HepG2 (cell line): ENCODE measurements at regions not wholly inside any gene's neighbourhood (a gene's known extent, or its start where the extent isn't known, plus 50 kb on each side); places are given as distances from the start of the nearest gene placed in this dataset.

Experiments
- ARID2 ChIP-seq: sonication (generic); formaldehyde crosslinking; IDR thresholded peaks from 2 replicates; pipeline ENCODE4 v1.8.1; 2022; ENCODE audit warnings: mild to moderate bottlenecking, missing genetic modification reagents, borderline replicate concordance
- BRF2 ChIP-seq: sonication (generic); formaldehyde crosslinking; IDR thresholded peaks from 2 replicates; pipeline ENCODE4 v1.8.1; 2022; ENCODE audit warnings: mild to moderate bottlenecking, missing genetic modification reagents
- FOXK1 ChIP-seq: sonication (generic); formaldehyde crosslinking; IDR thresholded peaks from 2 replicates; pipeline ENCODE4 v1.4.0; 2020; ENCODE audit warnings: low read depth, missing genetic modification reagents, borderline replicate concordance
- GABPB1 ChIP-seq: IDR thresholded peaks from 2 replicates; pipeline ENCODE4 v1.6.1; 2016; ENCODE audit warnings: mild to moderate bottlenecking, missing genetic modification reagents, moderate library complexity, missing compliant biosample characterization
- HNF4A ChIP-seq: sonication (generic); formaldehyde crosslinking; IDR thresholded peaks from 2 replicates; pipeline ENCODE4 v1.4.0; 2020; ENCODE audit warnings: missing genetic modification reagents
- NKX3-1 ChIP-seq: sonication (generic); formaldehyde crosslinking; IDR thresholded peaks from 2 replicates; pipeline ENCODE4 v1.5.0; 2020; ENCODE audit warnings: missing genetic modification reagents
- NR2C2 ChIP-seq: sonication (generic); formaldehyde crosslinking; IDR thresholded peaks from 2 replicates; pipeline ENCODE4 v1.4.0; 2020; ENCODE audit warnings: missing genetic modification reagents, mild to moderate bottlenecking, moderate library complexity, borderline replicate concordance
- ZNF274 ChIP-seq: sonication (generic); formaldehyde crosslinking; IDR thresholded peaks from 2 replicates; pipeline ENCODE4 v1.5.1; 2020; ENCODE audit warnings: mild to moderate bottlenecking, missing genetic modification reagents
- ZNF280D ChIP-seq: sonication (generic); formaldehyde crosslinking; IDR thresholded peaks from 2 replicates; pipeline ENCODE4 v1.5.1; 2020; ENCODE audit warnings: mild to moderate bottlenecking, missing genetic modification reagents
- ZNF556 ChIP-seq: sonication (generic); formaldehyde crosslinking; IDR thresholded peaks from 2 replicates; pipeline ENCODE4 v1.4.0; 2020; ENCODE audit warnings: mild to moderate bottlenecking, missing genetic modification reagents, borderline replicate concordance
- TF ChIP-seq, protein P1 (sequence below): IDR thresholded peaks from 2 replicates; pipeline ENCODE4 v1.6.1; 2012; ENCODE audit warnings: inconsistent platforms
- TF ChIP-seq, protein P2 (sequence below): sonication (generic); formaldehyde crosslinking; IDR thresholded peaks from 2 replicates; pipeline ENCODE4 v1.5.0; 2020; ENCODE audit warnings: mild to moderate bottlenecking, missing genetic modification reagents, moderate library complexity

DNA sequence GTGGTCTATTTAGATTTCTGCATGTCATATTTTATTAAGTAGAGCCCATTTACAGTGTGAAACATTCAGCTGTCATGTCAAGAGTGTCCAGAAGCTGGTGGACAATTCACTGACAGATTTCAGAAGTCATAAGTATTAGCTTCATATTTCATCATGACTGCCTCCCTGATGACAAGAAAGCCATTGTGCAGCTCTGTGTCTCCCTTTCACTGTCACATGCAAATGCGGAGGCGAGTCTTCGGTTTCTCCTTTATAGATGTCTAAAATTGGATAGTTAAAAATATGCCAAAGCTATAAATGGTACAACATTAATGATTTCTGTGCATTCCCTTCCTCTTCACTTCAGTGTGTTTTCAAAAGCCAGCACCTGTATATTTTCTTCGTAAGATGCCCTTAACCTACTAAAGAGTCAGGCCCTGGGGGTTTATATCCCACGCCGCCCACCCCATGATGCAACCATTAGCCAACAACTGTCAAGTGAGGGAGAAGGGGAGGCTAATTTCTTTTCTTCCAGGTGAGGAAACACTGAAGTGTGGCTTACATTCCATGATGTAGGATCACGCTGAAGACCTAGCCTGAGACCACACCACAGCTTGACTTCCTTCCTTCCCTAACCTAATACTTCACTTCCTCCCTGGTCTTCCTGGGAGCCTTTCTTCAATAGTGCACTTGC lies 99.6 kb upstream of the DDX18 start:
- no peak for TF ChIP-seq ZNF556 (CRISPR knock-in tag)
- no peak for TF ChIP-seq NR2C2
- TF ChIP-seq, protein P1, sequence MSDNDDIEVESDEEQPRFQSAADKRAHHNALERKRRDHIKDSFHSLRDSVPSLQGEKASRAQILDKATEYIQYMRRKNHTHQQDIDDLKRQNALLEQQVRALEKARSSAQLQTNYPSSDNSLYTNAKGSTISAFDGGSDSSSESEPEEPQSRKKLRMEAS: no peak
- TF ChIP-seq ZNF274 (CRISPR knock-in tag): no peak
- no peak for TF ChIP-seq FOXK1
- TF ChIP-seq HNF4A: no peak
- TF ChIP-seq GABPB1 (CRISPR knock-in tag): no peak
- TF ChIP-seq BRF2 (CRISPR knock-in tag): no peak
- no peak for TF ChIP-seq ZNF280D (CRISPR knock-in tag)
- TF ChIP-seq, protein P2, sequence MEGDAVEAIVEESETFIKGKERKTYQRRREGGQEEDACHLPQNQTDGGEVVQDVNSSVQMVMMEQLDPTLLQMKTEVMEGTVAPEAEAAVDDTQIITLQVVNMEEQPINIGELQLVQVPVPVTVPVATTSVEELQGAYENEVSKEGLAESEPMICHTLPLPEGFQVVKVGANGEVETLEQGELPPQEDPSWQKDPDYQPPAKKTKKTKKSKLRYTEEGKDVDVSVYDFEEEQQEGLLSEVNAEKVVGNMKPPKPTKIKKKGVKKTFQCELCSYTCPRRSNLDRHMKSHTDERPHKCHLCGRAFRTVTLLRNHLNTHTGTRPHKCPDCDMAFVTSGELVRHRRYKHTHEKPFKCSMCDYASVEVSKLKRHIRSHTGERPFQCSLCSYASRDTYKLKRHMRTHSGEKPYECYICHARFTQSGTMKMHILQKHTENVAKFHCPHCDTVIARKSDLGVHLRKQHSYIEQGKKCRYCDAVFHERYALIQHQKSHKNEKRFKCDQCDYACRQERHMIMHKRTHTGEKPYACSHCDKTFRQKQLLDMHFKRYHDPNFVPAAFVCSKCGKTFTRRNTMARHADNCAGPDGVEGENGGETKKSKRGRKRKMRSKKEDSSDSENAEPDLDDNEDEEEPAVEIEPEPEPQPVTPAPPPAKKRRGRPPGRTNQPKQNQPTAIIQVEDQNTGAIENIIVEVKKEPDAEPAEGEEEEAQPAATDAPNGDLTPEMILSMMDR (CRISPR knock-in tag): no peak
- TF ChIP-seq NKX3-1 (CRISPR knock-in tag): no peak
- no peak for TF ChIP-seq ARID2 (CRISPR knock-in tag)
